Left kidney (tissue), 1 donor: ENCODE measurements at regions not wholly inside any gene's neighbourhood (a gene's known extent, or its start where the extent isn't known, plus 50 kb on each side); places are given as distances from the start of the nearest gene placed in this dataset.
"Not testable (repeated sequence)": the region's sequence is repeated elsewhere in the genome, so short reads cannot be mapped to it uniquely, and the experiment has no call there.

ENCODE experiments used
- DNase-seq: peaks from one replicate; pipeline ENCODE4 v3.0.0-alpha.2; 2013

- DNase-seq: no peak
Measured at GRCh38 chr1:178607718-178608408, 95.0 kb downstream of the TEX35 start.

- no peak for DNase-seq
Measured at GRCh38 chr1:178609015-178609414, 96.1 kb downstream of the TEX35 start.

- DNase-seq: not testable (repeated sequence)
Measured at GRCh38 chr1:178610690-178611410, 97.9 kb downstream of the TEX35 start.

GRCh38 chr1:178612261-178612660, 99.4 kb downstream of the TEX35 start:
- no peak for DNase-seq

- DNase-seq: no peak
Measured at GRCh38 chr1:178613271-178613945, 100.5 kb downstream of the TEX35 start.

GRCh38 chr1:178614286-178614685, 101.4 kb downstream of the TEX35 start:
- no peak for DNase-seq

GRCh38 chr1:178619042-178619927, 105.8 kb upstream of the RALGPS2 start:
- DNase-seq: no peak

GRCh38 chr1:178620584-178621475, 104.2 kb upstream of the RALGPS2 start:
- DNase-seq: no peak

- DNase-seq: no peak
Measured at GRCh38 chr1:178621822-178622221, 103.2 kb upstream of the RALGPS2 start.

GRCh38 chr1:178625695-178626094, 99.3 kb upstream of the RALGPS2 start:
- no peak for DNase-seq

- DNase-seq: no peak
Measured at GRCh38 chr1:178627037-178627436, 98.0 kb upstream of the RALGPS2 start.

GRCh38 chr1:178628637-178629251, 96.3 kb upstream of the RALGPS2 start:
- no peak for DNase-seq

GRCh38 chr1:178629252-178630154, 95.5 kb upstream of the RALGPS2 start:
- DNase-seq: no peak

- DNase-seq: no peak
Measured at GRCh38 chr1:178630417-178630816, 94.6 kb upstream of the RALGPS2 start.

- no peak for DNase-seq
Measured at GRCh38 chr1:178632653-178633052, 92.4 kb upstream of the RALGPS2 start.

GRCh38 chr1:178633056-178633455, 92.0 kb upstream of the RALGPS2 start:
- DNase-seq: no peak

GRCh38 chr1:178634445-178634844, 90.6 kb upstream of the RALGPS2 start:
- DNase-seq: no peak

- DNase-seq: no peak
Measured at GRCh38 chr1:178637841-178638240, 87.2 kb upstream of the RALGPS2 start.

GRCh38 chr1:178639326-178639725, 85.7 kb upstream of the RALGPS2 start:
- DNase-seq: no peak

- DNase-seq: no peak
Measured at GRCh38 chr1:178642282-178642681, 82.8 kb upstream of the RALGPS2 start.
